SK-N-SH treated with all-trans-retinoic acid at 6 μM for 48 hours (cell line): ENCODE measurements at regions not wholly inside any gene's neighbourhood (a gene's known extent, or its start where the extent isn't known, plus 50 kb on each side); places are given as distances from the start of the nearest gene placed in this dataset.

Experiments
- ATAC-seq: fragments of 200-7000 bp; cut with Tn5 transposase; 3 replicates; pipeline ENCODE4 v1.9.1; 2020; ENCODE audit warnings: mild to moderate bottlenecking, moderate library complexity
- ARNTL ChIP-seq: fragments of 450-650 bp; formaldehyde crosslinking; IDR thresholded peaks from 2 replicates; pipeline ENCODE4 v1.5.0; 2020; ENCODE audit warnings: low read depth, mild to moderate bottlenecking, moderate library complexity, borderline replicate concordance
- BACH2 ChIP-seq: fragments of 250-450 bp; sonication (Bioruptor Pico); IDR thresholded peaks from 2 replicates; pipeline ENCODE4 v1.9.0; 2021; ENCODE audit warnings: mild to moderate bottlenecking, borderline replicate concordance
- CREB5 ChIP-seq: fragments of 250-450 bp; sonication (Bioruptor Pico); IDR thresholded peaks from 2 replicates; pipeline ENCODE4 v1.5.1; 2020; ENCODE audit warnings: low read depth, mild to moderate bottlenecking, moderate library complexity
- CSDC2 ChIP-seq: fragments of 250-450 bp; sonication (Bioruptor Pico); IDR thresholded peaks from 2 replicates; pipeline ENCODE4 v1.5.0; 2020; ENCODE audit warnings: mild to moderate bottlenecking, moderate library complexity
- CSRNP3 ChIP-seq: fragments of 250-450 bp; sonication (Bioruptor Pico); IDR thresholded peaks from 2 replicates; pipeline ENCODE4 v1.5.1; 2021; ENCODE audit warnings: mild to moderate bottlenecking, moderate library complexity
- ESRRG ChIP-seq: fragments of 250-450 bp; sonication (Bioruptor Pico); IDR thresholded peaks from 2 replicates; pipeline ENCODE4 v1.6.1; 2021; ENCODE audit warnings: mild to moderate bottlenecking
- GLIS3 ChIP-seq: fragments of 250-450 bp; sonication (Bioruptor Pico); IDR thresholded peaks from 2 replicates; pipeline ENCODE4 v1.5.0; 2020; ENCODE audit warnings: mild to moderate bottlenecking, moderate library complexity
- ISL1 ChIP-seq: fragments of 250-450 bp; sonication (Bioruptor Pico); IDR thresholded peaks from 2 replicates; pipeline ENCODE4 v2.1.2; 2022; ENCODE audit warnings: mild to moderate bottlenecking, moderate library complexity
- OSR1 ChIP-seq: fragments of 250-450 bp; sonication (Bioruptor Pico); IDR thresholded peaks from 2 replicates; pipeline ENCODE4 v1.8.0; 2022; ENCODE audit warnings: moderate library complexity, mild to moderate bottlenecking, inconsistent platforms
- PATZ1 ChIP-seq: fragments of 250-450 bp; sonication (Bioruptor Pico); IDR thresholded peaks from 2 replicates; pipeline ENCODE4 v1.8.0; 2020; ENCODE audit warnings: mild to moderate bottlenecking, moderate library complexity, borderline replicate concordance
- POU6F1 ChIP-seq: fragments of 250-450 bp; sonication (Bioruptor Pico); IDR thresholded peaks from 2 replicates; pipeline ENCODE4 v1.8.0; 2021; ENCODE audit warnings: low read depth, mild to moderate bottlenecking, moderate library complexity, borderline replicate concordance
- PPARA ChIP-seq: fragments of 250-450 bp; sonication (Bioruptor Pico); IDR thresholded peaks from 2 replicates; pipeline ENCODE4 v1.5.0; 2020; ENCODE audit warnings: mild to moderate bottlenecking, borderline replicate concordance
- RARB ChIP-seq: fragments of 250-450 bp; sonication (Bioruptor Pico); IDR thresholded peaks from 2 replicates; pipeline ENCODE4 v1.8.0; 2021; ENCODE audit warnings: mild to moderate bottlenecking, moderate library complexity
- SNAI2 ChIP-seq: fragments of 250-450 bp; sonication (Bioruptor Pico); IDR thresholded peaks from 2 replicates; pipeline ENCODE4 v1.5.0; 2020; ENCODE audit warnings: mild to moderate bottlenecking, moderate library complexity
- TOX ChIP-seq: fragments of 250-450 bp; sonication (Bioruptor Pico); IDR thresholded peaks from 2 replicates; pipeline ENCODE4 v1.8.0; 2021; ENCODE audit warnings: mild to moderate bottlenecking, moderate library complexity, borderline replicate concordance
- ZC3H10 ChIP-seq: fragments of 250-450 bp; sonication (Bioruptor Pico); IDR thresholded peaks from 2 replicates; pipeline ENCODE4 v1.5.1; 2021; ENCODE audit warnings: mild to moderate bottlenecking, moderate library complexity
- ZFP3 ChIP-seq: fragments of 250-450 bp; sonication (Bioruptor Pico); IDR thresholded peaks from 2 replicates; pipeline ENCODE4 v1.5.0; 2020; ENCODE audit warnings: mild to moderate bottlenecking, moderate library complexity
- ZFP30 ChIP-seq: fragments of 450-650 bp; formaldehyde crosslinking; IDR thresholded peaks from 2 replicates; pipeline ENCODE4 v1.5.0; 2022; ENCODE audit warnings: mild to moderate bottlenecking, moderate library complexity
- ZNF565 ChIP-seq: fragments of 450-650 bp; formaldehyde crosslinking; conservative IDR thresholded peaks from 2 replicates; pipeline ENCODE4 v1.5.0; 2020; ENCODE audit warnings: low read depth, mild to moderate bottlenecking, moderate library complexity
- ZNF70 ChIP-seq: fragments of 450-650 bp; formaldehyde crosslinking; IDR thresholded peaks from 2 replicates; pipeline ENCODE4 v1.5.0; 2020; ENCODE audit warnings: mild to moderate bottlenecking, moderate library complexity
- ZNF8 ChIP-seq: fragments of 450-650 bp; formaldehyde crosslinking; IDR thresholded peaks from 2 replicates; pipeline ENCODE4 v1.5.0; 2020; ENCODE audit warnings: mild to moderate bottlenecking, moderate library complexity
- TF ChIP-seq, protein P1 (sequence below): fragments of 250-450 bp; sonication (Bioruptor Pico); IDR thresholded peaks from 2 replicates; pipeline ENCODE4 v1.5.0; 2020; ENCODE audit warnings: mild to moderate bottlenecking, moderate library complexity

GRCh38 chr6:113651920-113652319 lies 205.2 kb upstream of the MARCKS start:
- no peak for TF ChIP-seq CSDC2 (CRISPR knock-in tag)
- no peak for TF ChIP-seq CREB5 (CRISPR knock-in tag)
- no peak for TF ChIP-seq ZNF565 (CRISPR knock-in tag)
- no peak for TF ChIP-seq ARNTL (CRISPR knock-in tag)
- no peak for TF ChIP-seq TOX (CRISPR knock-in tag)
- no peak for ATAC-seq

- ATAC-seq, result no peak
- TF ChIP-seq POU6F1 (CRISPR knock-in tag) (no peak), ZNF8 (no peak), PPARA (no peak), ESRRG (CRISPR knock-in tag) (no peak), ZC3H10 (CRISPR knock-in tag) (no peak), PATZ1 (CRISPR knock-in tag) (no peak), RARB (CRISPR knock-in tag) (no peak), ZFP30 (CRISPR knock-in tag) (no peak), BACH2 (CRISPR knock-in tag) (no peak), GLIS3 (CRISPR knock-in tag) (no peak), ZNF70 (CRISPR knock-in tag) (no peak)
Observed at GRCh38 chr6:113653275-113653674, 203.9 kb upstream of the MARCKS start.

DNA sequence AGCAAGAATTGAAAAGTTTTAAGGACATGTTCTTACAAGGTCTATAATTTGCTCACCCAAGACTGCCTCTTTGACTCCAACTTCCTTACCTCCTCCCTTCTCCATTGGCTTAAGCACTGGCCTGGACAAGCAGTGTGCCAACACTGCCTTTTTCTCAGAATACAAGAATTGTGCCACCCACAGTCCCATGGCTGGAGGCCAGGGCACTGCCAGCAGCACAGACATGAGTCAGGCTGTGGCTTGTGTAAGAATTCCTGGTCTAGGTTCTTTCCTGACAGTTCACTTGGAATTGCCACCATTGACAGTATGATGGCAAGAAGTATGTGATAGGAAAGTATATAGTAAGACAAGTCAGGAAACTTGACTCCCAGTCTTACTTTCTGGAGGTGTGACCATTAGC lies 202.7 kb upstream of the MARCKS start:
- peak; percentile 92 for ATAC-seq

More for the DNA sequence above, 202.7 kb upstream of the MARCKS start:
- no peak for TF ChIP-seq ZNF70 (CRISPR knock-in tag)
- no peak for TF ChIP-seq ISL1 (CRISPR knock-in tag)
- TF ChIP-seq CSDC2 (CRISPR knock-in tag), result no peak
- TF ChIP-seq RARB (CRISPR knock-in tag), result no peak
- no peak for TF ChIP-seq CSRNP3 (CRISPR knock-in tag)
- TF ChIP-seq PATZ1 (CRISPR knock-in tag), result no peak
- no peak for TF ChIP-seq SNAI2 (CRISPR knock-in tag)
- TF ChIP-seq ZFP3 (CRISPR knock-in tag), result no peak
- TF ChIP-seq POU6F1 (CRISPR knock-in tag), result no peak
- TF ChIP-seq, protein P1, sequence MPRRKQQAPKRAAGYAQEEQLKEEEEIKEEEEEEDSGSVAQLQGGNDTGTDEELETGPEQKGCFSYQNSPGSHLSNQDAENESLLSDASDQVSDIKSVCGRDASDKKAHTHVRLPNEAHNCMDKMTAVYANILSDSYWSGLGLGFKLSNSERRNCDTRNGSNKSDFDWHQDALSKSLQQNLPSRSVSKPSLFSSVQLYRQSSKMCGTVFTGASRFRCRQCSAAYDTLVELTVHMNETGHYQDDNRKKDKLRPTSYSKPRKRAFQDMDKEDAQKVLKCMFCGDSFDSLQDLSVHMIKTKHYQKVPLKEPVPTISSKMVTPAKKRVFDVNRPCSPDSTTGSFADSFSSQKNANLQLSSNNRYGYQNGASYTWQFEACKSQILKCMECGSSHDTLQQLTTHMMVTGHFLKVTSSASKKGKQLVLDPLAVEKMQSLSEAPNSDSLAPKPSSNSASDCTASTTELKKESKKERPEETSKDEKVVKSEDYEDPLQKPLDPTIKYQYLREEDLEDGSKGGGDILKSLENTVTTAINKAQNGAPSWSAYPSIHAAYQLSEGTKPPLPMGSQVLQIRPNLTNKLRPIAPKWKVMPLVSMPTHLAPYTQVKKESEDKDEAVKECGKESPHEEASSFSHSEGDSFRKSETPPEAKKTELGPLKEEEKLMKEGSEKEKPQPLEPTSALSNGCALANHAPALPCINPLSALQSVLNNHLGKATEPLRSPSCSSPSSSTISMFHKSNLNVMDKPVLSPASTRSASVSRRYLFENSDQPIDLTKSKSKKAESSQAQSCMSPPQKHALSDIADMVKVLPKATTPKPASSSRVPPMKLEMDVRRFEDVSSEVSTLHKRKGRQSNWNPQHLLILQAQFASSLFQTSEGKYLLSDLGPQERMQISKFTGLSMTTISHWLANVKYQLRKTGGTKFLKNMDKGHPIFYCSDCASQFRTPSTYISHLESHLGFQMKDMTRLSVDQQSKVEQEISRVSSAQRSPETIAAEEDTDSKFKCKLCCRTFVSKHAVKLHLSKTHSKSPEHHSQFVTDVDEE (CRISPR knock-in tag), result no peak
- no peak for TF ChIP-seq ZFP30 (CRISPR knock-in tag)
- TF ChIP-seq PPARA, result no peak
- TF ChIP-seq CREB5 (CRISPR knock-in tag), result no peak
- TF ChIP-seq BACH2 (CRISPR knock-in tag), result no peak
- TF ChIP-seq ZNF8, result no peak
- no peak for TF ChIP-seq GLIS3 (CRISPR knock-in tag)
- TF ChIP-seq OSR1, result no peak
- no peak for TF ChIP-seq ARNTL (CRISPR knock-in tag)
- TF ChIP-seq, all 23 proteins: peak for 0
